SIG-M5 (cell line): ENCODE measurements at regions not wholly inside any gene's neighbourhood (a gene's known extent, or its start where the extent isn't known, plus 50 kb on each side); places are given as distances from the start of the nearest gene placed in this dataset.
"Not testable (repeated sequence)": the region's sequence is repeated elsewhere in the genome, so short reads cannot be mapped to it uniquely, and the experiment has no call there.

ENCODE experiments used
- DNase-seq: peaks from one replicate; lab custom pipeline; 2025; lab: John Stamatoyannopoulos, UW

GRCh38 chr6:134784336-134784735 lies 165.6 kb downstream of the ALDH8A1 start:
- DNase-seq, result no peak

DNA sequence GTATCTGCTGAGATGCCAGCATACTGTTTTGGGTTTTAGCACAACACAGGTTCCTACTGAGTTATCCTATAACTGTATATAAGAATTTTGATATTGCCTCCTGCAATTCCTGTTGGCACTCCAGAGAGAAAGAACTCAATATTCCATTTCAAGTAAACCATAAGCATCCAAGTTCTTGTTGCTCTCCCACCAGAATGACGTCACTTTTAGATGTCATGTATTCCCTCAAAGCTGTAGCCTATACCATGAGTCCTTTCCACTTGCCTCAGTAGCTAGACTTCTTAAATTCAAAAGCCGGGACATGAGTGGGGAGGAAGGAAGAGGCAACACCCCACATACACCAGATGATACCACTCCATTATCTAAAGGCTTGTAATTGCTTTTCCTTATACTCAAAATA lies 171.5 kb downstream of the ALDH8A1 start:
- DNase-seq, result no peak

GRCh38 chr6:134774201-134774638 lies 175.7 kb downstream of the ALDH8A1 start:
- no peak for DNase-seq

DNA sequence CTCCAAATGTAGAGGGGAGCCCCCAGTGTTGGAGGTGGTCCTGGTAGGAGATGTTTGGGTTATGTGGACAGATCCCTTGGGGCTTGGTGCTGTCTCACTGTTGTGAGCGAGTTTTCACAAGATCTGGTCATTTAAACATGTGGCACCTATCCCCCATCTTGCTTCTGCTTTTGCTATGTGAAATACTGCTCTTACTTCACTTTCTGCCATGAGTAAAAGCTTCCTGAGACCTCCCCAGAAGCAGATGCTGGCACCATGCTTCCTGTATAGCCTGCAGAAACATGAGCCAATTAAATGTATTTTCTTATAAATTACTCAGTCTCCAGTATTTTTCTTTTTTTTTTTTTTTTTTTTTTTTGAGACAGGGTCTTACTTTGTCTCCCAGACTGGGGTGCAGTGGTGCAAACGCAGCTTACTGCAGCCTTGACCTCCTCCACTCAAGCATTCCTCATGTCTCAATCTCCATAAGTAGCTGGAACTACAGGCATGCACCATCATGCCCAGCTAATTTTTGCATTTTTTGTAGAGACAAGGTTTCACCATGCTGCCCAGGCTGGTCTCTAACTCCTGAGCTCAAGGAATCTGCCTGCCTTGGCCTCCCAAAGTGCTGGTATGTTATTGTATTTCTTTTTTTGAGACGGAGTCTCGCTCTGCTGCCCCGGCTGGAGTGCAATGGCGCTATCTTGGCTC lies 177.1 kb downstream of the ALDH8A1 start:
- no peak for DNase-seq

- DNase-seq, result no peak
Measured at GRCh38 chr6:134768931-134769330, 181.0 kb downstream of the ALDH8A1 start.

DNA sequence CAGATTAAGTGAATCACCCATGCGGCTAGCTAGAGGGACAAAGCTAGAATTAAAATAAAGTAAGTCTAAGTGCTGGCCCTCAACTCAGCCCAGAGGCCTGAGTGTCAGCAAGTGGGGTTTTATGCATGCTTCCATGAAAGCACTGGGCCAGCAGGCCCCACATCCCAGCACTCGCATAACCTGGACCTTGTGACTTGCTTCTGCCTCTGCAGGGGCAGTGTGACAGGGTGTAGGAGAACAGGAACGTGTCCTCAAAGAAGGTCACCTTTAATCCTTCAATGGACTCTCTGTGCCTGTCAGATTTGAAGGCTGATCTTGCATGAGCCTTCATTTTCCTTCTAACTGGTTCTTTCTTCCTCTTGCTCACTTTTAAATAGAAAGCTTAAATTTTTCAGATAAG lies 183.4 kb downstream of the ALDH8A1 start:
- DNase-seq, result no peak

DNA sequence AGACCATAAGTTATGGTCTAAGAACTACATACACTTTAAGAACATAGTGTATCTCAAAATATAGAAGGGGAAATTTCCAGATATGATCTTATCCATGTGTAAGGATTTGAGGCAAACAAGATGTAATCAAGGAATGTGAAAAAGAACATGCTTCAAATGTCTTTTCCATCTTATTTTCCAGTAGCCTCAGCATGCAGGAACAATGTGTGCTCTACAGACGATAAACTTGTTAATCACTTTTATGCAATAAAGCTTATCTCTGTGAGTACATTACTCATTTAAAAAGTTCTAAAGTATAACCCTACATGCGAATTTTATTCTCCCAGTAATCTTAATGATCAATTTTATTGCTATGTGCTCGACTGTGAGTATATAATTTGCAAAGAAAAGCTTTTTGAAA lies 185.2 kb downstream of the ALDH8A1 start:
- DNase-seq, result no peak

DNA sequence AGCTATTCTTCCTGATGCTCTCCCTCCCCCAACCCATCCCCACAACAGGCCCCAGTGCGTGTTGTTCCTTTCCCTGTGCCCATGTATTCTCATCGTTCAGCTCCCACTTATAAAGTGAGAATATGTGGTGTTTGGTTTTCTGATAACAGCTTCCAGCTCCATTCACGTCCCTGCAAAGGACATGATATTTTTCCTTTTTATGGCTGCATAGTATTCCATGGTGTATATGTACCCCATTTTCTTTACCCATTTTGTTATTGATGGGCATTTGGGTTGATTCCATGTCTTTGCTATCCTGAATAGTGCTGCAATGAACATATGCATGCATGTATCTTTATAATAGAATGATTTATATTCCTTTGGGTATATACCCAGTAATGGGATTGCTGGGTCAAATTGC lies 186.3 kb downstream of the ALDH8A1 start:
- DNase-seq, result not testable (repeated sequence)

DNA sequence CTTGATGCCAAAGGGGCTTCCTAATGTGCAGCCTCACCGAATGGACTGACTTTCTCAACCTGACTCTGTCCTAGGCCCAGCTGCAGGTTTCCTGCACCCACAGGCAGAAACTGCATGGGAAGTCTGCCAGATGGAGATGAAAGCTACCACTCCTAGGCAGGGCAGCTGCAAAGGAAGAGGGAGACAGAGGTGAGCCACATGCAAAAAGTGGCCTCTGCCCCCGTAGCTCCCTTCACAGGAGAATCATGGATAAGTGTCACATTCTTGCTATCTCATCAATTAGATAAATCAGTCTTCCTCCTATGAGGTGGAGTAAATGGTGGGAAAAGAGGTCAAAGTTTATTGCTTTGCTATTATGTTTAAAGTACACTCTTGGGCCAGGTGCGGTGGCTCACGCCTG lies 191.3 kb downstream of the ALDH8A1 start:
- DNase-seq, result no peak

DNA sequence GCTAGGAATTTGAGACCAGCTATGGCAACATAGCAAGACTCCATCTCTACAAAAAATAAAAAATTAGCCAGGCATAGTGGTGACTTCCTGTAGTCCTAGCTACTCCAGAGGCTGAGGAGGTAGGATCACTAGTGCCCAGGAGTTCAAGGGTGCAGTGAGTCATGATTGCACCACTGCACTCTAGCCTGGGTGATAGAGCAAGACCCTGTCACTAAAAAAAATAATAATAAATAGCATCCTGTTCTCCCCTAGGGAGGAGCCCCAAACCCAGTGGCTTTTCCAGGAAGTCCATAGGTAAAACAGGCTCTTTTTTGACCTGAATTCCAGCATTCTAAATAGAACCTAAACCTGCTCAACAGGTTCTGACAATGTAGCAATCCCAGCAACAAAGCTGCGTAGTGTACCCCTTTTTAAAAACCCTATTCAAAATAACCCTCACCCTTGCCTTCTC lies 192.0 kb downstream of the ALDH8A1 start:
- no peak for DNase-seq

GRCh38 chr6:134756374-134757025 lies 193.4 kb downstream of the ALDH8A1 start:
- no peak for DNase-seq

GRCh38 chr6:134754013-134754690 lies 195.7 kb downstream of the ALDH8A1 start:
- no peak for DNase-seq

GRCh38 chr6:134753001-134753400 lies 196.9 kb downstream of the ALDH8A1 start:
- DNase-seq, result no peak

DNA sequence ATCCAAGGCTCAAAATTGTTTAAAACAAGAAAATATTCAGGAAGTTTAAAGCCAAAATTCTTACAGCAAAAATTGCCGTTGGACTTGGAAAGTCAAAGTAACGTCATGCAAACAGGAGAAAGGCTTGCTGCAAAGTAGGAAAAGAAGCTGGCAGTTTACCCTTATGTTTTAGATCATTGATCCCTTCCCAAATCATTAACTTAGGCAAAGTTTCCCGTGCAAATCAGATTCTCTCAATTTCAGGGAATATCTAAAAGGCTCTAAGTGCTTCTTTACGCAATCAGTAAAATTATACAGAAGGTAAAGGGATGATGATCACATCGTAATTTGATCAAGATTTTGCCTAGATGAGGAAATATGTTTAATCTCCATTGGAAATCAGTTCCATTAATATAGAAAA lies 197.5 kb downstream of the ALDH8A1 start:
- DNase-seq, result no peak

DNA sequence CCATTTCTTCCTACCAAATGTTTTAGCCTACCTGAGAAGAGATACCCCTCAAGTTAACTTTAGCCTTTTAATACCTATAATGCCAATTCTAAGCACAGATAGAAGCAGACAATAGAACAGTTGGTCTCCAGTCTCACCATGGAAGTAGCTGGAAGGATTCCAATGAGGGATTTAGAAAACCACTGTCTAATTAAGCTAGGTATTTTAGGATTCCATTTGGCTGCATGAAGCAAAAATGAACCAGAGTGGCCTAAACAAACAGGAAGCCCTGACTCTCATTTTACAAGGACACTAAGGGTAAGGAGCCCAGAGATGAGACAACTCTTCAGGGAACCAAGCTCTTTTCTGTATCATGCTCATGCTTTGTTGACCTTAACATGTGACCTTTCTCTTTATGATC lies 199.2 kb downstream of the ALDH8A1 start:
- no peak for DNase-seq

GRCh38 chr6:134748484-134748883 lies 201.4 kb downstream of the ALDH8A1 start:
- no peak for DNase-seq

GRCh38 chr6:134747197-134747596 lies 202.7 kb downstream of the ALDH8A1 start:
- DNase-seq, result not testable (repeated sequence)

GRCh38 chr6:134746140-134746539 lies 203.8 kb downstream of the ALDH8A1 start:
- DNase-seq, result no peak

GRCh38 chr6:134745192-134745591 lies 204.7 kb downstream of the ALDH8A1 start:
- DNase-seq, result not testable (repeated sequence)

GRCh38 chr6:134744301-134744700 lies 205.6 kb downstream of the ALDH8A1 start:
- DNase-seq, result no peak

GRCh38 chr6:134741200-134741536 lies 208.7 kb downstream of the ALDH8A1 start:
- no peak for DNase-seq

DNA sequence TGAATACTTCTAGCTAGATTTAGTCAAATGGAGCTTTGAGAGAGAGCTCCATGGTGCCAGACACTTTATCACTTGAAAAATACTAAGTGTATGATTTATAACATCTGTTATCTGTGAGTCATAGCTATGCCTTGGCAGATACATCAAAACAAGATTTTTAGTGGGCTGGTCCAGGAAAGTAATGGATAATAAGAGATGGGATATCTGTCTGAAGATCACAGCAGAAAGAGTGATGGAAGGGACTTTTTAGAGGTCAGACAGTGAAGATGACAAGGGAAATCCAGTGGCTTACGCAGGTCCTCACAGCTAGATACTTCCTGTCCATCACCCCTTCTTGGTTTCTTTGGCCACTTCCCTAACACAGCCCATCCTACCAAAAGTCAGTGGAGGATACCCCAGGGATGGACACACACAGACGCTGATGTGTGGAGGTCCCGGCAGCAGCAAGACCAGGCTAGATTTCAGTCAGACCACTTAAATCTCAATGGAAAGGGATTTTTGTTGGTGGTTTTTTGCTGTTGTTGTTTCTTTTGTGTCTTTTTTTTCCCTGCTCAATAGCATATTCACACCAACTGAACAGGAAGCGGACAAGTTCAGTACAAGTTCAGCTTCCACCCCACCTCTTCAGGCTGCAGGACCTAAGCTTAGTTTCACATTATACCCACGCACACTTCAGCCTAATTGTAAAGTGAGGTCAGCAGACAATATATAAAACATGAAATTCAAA lies 209.3 kb downstream of the ALDH8A1 start:
- no peak for DNase-seq

- no peak for DNase-seq
Measured at GRCh38 chr6:134740027-134740373, 209.9 kb downstream of the ALDH8A1 start.
